ENCODE measurements at regions not wholly inside any gene's neighbourhood (a gene's known extent, or its start where the extent isn't known, plus 50 kb on each side); places are given as distances from the start of the nearest gene placed in this dataset.

GRCh38 chr6:93785694-93786030, 366.3 kb upstream of the EPHA7 start:
- TF ChIP-seq REST (IDR thresholded peaks at IDR 0.05; ENCODE audit: insufficient read depth in 1 of 2, low read depth in 2 of 2, low read length in 2 of 2) (no peak), POLR2AphosphoS5 (IDR thresholded peaks at IDR 0.05; ENCODE audit: low read depth, low read length) (no peak), FOXP2 (optimal IDR thresholded peaks at IDR 0.05; ENCODE audit: borderline replicate concordance, extremely low read depth, extremely low read length, insufficient read depth) (no peak), SIN3A (IDR thresholded peaks at IDR 0.05; ENCODE audit: borderline replicate concordance, insufficient read depth, low read length) (no peak), TAF1 (IDR thresholded peaks at IDR 0.05; ENCODE audit: borderline replicate concordance, insufficient read depth, low read length) (no peak)

GRCh38 chr6:93784794-93785693, 365.7 kb upstream of the EPHA7 start:
- TF ChIP-seq FOXP2 (optimal IDR thresholded peaks at IDR 0.05; ENCODE audit: borderline replicate concordance, extremely low read depth, extremely low read length, insufficient read depth) (no peak), POLR2AphosphoS5 (IDR thresholded peaks at IDR 0.05; ENCODE audit: low read depth, low read length) (no peak), REST (IDR thresholded peaks at IDR 0.05; ENCODE audit: insufficient read depth in 1 of 2, low read depth in 2 of 2, low read length in 2 of 2) (no peak), SIN3A (IDR thresholded peaks at IDR 0.05; ENCODE audit: borderline replicate concordance, insufficient read depth, low read length) (no peak), TAF1 (IDR thresholded peaks at IDR 0.05; ENCODE audit: borderline replicate concordance, insufficient read depth, low read length) (no peak)

DNA sequence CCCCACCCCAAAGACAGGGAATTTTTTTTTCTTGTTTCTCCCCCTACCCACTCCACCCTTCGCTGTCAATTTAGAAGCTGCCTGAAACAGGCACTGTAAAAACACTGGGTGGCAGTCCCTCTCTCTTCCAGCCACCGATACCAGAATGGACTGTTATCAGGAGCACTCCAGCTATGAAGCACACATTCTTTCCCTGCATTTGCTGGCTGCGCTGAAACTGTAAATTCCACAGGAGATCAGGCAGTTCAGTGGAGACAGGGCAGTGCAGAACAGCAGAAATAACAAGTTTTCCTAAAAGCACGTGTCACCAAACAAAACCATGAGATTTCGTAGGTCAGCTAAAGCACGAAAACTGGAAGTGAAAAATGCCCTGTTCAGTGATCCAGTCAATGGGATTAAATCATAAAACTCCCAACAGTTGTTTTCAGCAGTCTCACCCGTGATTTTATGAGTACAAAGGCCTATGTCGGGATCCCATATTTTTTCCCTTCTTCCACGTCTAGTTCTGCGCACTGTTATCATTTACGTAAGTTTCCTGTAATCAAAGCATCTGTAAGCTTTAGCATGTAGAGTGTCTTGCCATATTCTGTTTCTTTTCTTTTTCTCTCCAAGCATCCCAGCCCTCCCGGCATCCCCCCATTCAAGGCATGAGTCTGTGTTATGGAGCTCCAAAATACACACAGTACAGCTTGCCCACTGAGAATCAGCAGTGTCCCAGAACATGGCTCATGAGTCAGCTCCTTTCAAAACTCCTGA, 359.9 kb upstream of the EPHA7 start:
- TF ChIP-seq FOXP2 (optimal IDR thresholded peaks at IDR 0.05; ENCODE audit: borderline replicate concordance, extremely low read depth, extremely low read length, insufficient read depth): no peak
- no peak for TF ChIP-seq SIN3A (IDR thresholded peaks at IDR 0.05; ENCODE audit: borderline replicate concordance, insufficient read depth, low read length)

DNA sequence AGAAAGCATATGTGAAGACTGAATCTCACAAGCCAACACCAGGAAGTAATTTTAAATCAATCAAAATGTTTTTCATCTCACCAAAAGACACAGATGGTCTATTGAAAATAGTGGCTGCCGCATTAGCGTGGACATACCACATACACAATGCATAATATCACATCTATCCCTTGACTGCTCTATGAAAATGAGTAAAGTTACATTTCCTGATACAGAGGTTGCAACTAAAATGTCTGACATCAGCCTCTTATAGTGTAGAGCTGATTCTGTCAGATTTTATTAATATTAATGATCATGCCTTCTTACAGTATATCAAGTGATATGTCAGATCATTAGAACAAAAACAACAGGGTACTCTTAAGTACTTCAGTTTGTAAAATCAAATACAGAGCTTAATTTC, 339.8 kb upstream of the EPHA7 start:
- TF ChIP-seq REST (IDR thresholded peaks at IDR 0.05; ENCODE audit: insufficient read depth in 1 of 2, low read depth in 2 of 2, low read length in 2 of 2): no peak
- no peak for TF ChIP-seq FOXP2 (optimal IDR thresholded peaks at IDR 0.05; ENCODE audit: borderline replicate concordance, extremely low read depth, extremely low read length, insufficient read depth)

- no peak for TF ChIP-seq SIN3A (IDR thresholded peaks at IDR 0.05; ENCODE audit: borderline replicate concordance, insufficient read depth, low read length)
- no peak for TF ChIP-seq POLR2AphosphoS5 (IDR thresholded peaks at IDR 0.05; ENCODE audit: low read depth, low read length)
Observed at GRCh38 chr6:93751969-93752368, 332.6 kb upstream of the EPHA7 start.

- no peak for TF ChIP-seq TAF1 (IDR thresholded peaks at IDR 0.05; ENCODE audit: borderline replicate concordance, insufficient read depth, low read length)
Observed at GRCh38 chr6:93749930-93750329, 330.6 kb upstream of the EPHA7 start.

Measured in PFSK-1 (cell line).